Glutamatergic neuron (in vitro differentiated cells): ENCODE measurements at regions not wholly inside any gene's neighbourhood (a gene's known extent, or its start where the extent isn't known, plus 50 kb on each side); places are given as distances from the start of the nearest gene placed in this dataset.

ENCODE experiments used
- DNase-seq: peaks from one replicate; pipeline ENCODE4 v3.0.0; 2022
- H3K27ac Mint-ChIP-seq: one replicate; pipeline ENCODE4 v1.8.0; 2020; ENCODE audit warnings: mild to moderate bottlenecking, mixed read lengths, inconsistent platforms; ENCODE audit not compliant: unreplicated experiment
- H3K27me3 Mint-ChIP-seq: one replicate; pipeline ENCODE4 v1.8.0; 2020; ENCODE audit warnings: mild to moderate bottlenecking, moderate library complexity, mixed read lengths, inconsistent platforms; ENCODE audit not compliant: unreplicated experiment
- H3K36me3 Mint-ChIP-seq: one replicate; pipeline ENCODE4 v1.8.0; 2020; ENCODE audit warnings: mild to moderate bottlenecking, mixed read lengths, inconsistent platforms; ENCODE audit not compliant: unreplicated experiment
- H3K4me1 Mint-ChIP-seq: one replicate; pipeline ENCODE4 v1.8.0; 2020; ENCODE audit warnings: mild to moderate bottlenecking, low read depth, mixed read lengths, inconsistent platforms; ENCODE audit not compliant: unreplicated experiment
- H3K4me3 Mint-ChIP-seq: one replicate; pipeline ENCODE4 v1.8.0; 2020; ENCODE audit warnings: mild to moderate bottlenecking, mixed read lengths, inconsistent platforms; ENCODE audit not compliant: unreplicated experiment
- H3K9me3 Mint-ChIP-seq: one replicate; pipeline ENCODE4 v1.8.0; 2020; ENCODE audit warnings: mild to moderate bottlenecking, moderate library complexity, mixed read lengths, inconsistent platforms; ENCODE audit not compliant: unreplicated experiment
- CTCF ChIP-seq: fragments of 200-600 bp; sonication (generic); IDR thresholded peaks from one replicate; pipeline ENCODE4 v1.5.0; 2021; ENCODE audit not compliant: partially characterized antibody, unreplicated experiment

GRCh38 chr11:111120696-111121302 is 124.7 kb upstream of the POU2AF2 start:
- H3K9me3 Mint-ChIP-seq: no peaks in the 10 kb centered on the region
- DNase-seq: no peak
- H3K4me1 Mint-ChIP-seq: peaks cover 15% of the 10 kb centered on the region
- H3K27me3 Mint-ChIP-seq: no peaks in the 10 kb centered on the region
- H3K27ac Mint-ChIP-seq: no peak overlapping the region
- H3K4me3 Mint-ChIP-seq: no peak overlapping the region
- TF ChIP-seq CTCF: no peak
- H3K36me3 Mint-ChIP-seq: no peaks in the 10 kb centered on the region

- no peak overlapping the region for H3K4me3 Mint-ChIP-seq
- TF ChIP-seq CTCF: no peak
- peaks cover 14% of the 10 kb centered on the region for H3K4me1 Mint-ChIP-seq
- no peaks in the 10 kb centered on the region for H3K9me3 Mint-ChIP-seq
- H3K27me3 Mint-ChIP-seq: no peaks in the 10 kb centered on the region
- no peak overlapping the region for H3K27ac Mint-ChIP-seq
- no peak for DNase-seq
- H3K36me3 Mint-ChIP-seq: no peaks in the 10 kb centered on the region
These were observed 125.4 kb upstream of the POU2AF2 start for GRCh38 chr11:111120161-111120560.

- Mint-ChIP-seq H3K27ac (no peak overlapping the region), H3K36me3 (no peaks in the 10 kb centered on the region), H3K9me3 (no peaks in the 10 kb centered on the region), H3K4me3 (no peak overlapping the region), H3K27me3 (no peaks in the 10 kb centered on the region), H3K4me1 (peaks cover 10% of the 10 kb centered on the region)
- DNase-seq: no peak
- TF ChIP-seq CTCF: no peak
These were observed 125.8 kb upstream of the POU2AF2 start for GRCh38 chr11:111119751-111120150.

GRCh38 chr11:111115890-111116289 is 129.6 kb upstream of the POU2AF2 start:
- Mint-ChIP-seq H3K27ac (no peak overlapping the region), H3K27me3 (no peaks in the 10 kb centered on the region), H3K4me1 (no peaks in the 10 kb centered on the region), H3K4me3 (no peak overlapping the region), H3K36me3 (no peaks in the 10 kb centered on the region), H3K9me3 (no peaks in the 10 kb centered on the region)
- DNase-seq: no peak
- TF ChIP-seq CTCF: no peak

- no peak for TF ChIP-seq CTCF
- Mint-ChIP-seq H3K27me3 (no peaks in the 10 kb centered on the region), H3K36me3 (no peaks in the 10 kb centered on the region), H3K4me1 (no peaks in the 10 kb centered on the region), H3K4me3 (no peak overlapping the region), H3K27ac (no peak overlapping the region), H3K9me3 (no peaks in the 10 kb centered on the region)
- DNase-seq: no peak
These were observed 131.4 kb upstream of the POU2AF2 start for GRCh38 chr11:111114091-111114490.
